T-helper 1 cell treated with Interleukin-12 subunit alpha and Interleukin-12 subunit beta and Interleukin-4 antibody, amounts not matched to agents 30 μg/mL and 1 μg/mL, for 36 hours (primary cell): ENCODE measurements at regions not wholly inside any gene's neighbourhood (a gene's known extent, or its start where the extent isn't known, plus 50 kb on each side); places are given as distances from the start of the nearest gene placed in this dataset.
A peak's percentile ranks its signal among the peaks of the same experiment; 100 is the strongest.

Experiments
- H3K27ac Mint-ChIP-seq: one replicate; pipeline ENCODE4 v1.8.0; 2021; ENCODE audit warnings: mild to moderate bottlenecking, mixed read lengths
- H3K27me3 Mint-ChIP-seq: one replicate; pipeline ENCODE4 v1.8.0; 2021; ENCODE audit warnings: low read depth, mixed read lengths
- H3K36me3 Mint-ChIP-seq: one replicate; pipeline ENCODE4 v1.8.0; 2021; ENCODE audit warnings: low read depth, mixed read lengths
- H3K4me1 Mint-ChIP-seq: one replicate; pipeline ENCODE4 v1.8.0; 2021; ENCODE audit warnings: low read depth, mixed read lengths
- H3K4me3 Mint-ChIP-seq: one replicate; pipeline ENCODE4 v1.8.0; 2021; ENCODE audit warnings: mild to moderate bottlenecking, moderate library complexity, mixed read lengths
- H3K9me3 Mint-ChIP-seq: one replicate; pipeline ENCODE4 v1.8.0; 2021; ENCODE audit warnings: mixed read lengths

GRCh38 chr5:77849308-77849900 is 73.3 kb upstream of the TBCA start:
- Mint-ChIP-seq H3K27ac (no peak overlapping the region), H3K4me1 (peaks cover 22% of the 10 kb centered on the region), H3K27me3 (peaks cover 76% of the 10 kb centered on the region), H3K9me3 (no peaks in the 10 kb centered on the region), H3K36me3 (no peaks in the 10 kb centered on the region), H3K4me3 (no peak overlapping the region)

GRCh38 chr5:77847814-77848290 is 71.7 kb upstream of the TBCA start:
- Mint-ChIP-seq H3K27me3 (peaks cover 75% of the 10 kb centered on the region), H3K4me1 (peaks cover 19% of the 10 kb centered on the region), H3K4me3 (no peak overlapping the region), H3K36me3 (no peaks in the 10 kb centered on the region), H3K9me3 (no peaks in the 10 kb centered on the region), H3K27ac (no peak overlapping the region)

GRCh38 chr5:77847129-77847460 is 71.0 kb upstream of the TBCA start:
- Mint-ChIP-seq H3K4me1 (peaks cover 13% of the 10 kb centered on the region), H3K27me3 (peaks cover 75% of the 10 kb centered on the region), H3K4me3 (no peak overlapping the region), H3K27ac (no peak overlapping the region), H3K36me3 (no peaks in the 10 kb centered on the region), H3K9me3 (no peaks in the 10 kb centered on the region)

- H3K4me3 Mint-ChIP-seq = no peak overlapping the region
- H3K36me3 Mint-ChIP-seq = no peaks in the 10 kb centered on the region
- H3K27ac Mint-ChIP-seq = no peak overlapping the region
- peaks cover 76% of the 10 kb centered on the region for H3K27me3 Mint-ChIP-seq
- H3K4me1 Mint-ChIP-seq = peaks cover 12% of the 10 kb centered on the region
- H3K9me3 Mint-ChIP-seq = no peaks in the 10 kb centered on the region
These were observed 70.4 kb upstream of the TBCA start for GRCh38 chr5:77846422-77847128.

DNA sequence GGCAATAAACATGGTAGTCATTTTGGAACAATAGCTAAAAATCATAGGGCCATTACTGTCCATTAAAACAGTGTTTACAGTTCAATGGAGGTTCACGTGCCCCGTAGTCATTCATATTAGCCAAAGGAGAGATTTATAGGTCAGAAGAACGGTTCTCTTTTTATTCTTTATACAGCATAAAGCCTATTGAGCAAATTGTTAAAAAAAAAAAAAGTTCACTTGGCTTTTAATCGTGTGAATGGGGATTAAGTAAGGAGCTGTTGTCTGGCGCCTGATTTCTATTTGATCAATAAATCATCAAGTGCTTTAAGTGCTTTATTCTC is 69.1 kb upstream of the TBCA start:
- Mint-ChIP-seq H3K9me3 (no peaks in the 10 kb centered on the region), H3K27me3 (peaks cover 74% of the 10 kb centered on the region), H3K4me3 (no peak overlapping the region), H3K27ac (no peak overlapping the region), H3K4me1 (peaks cover 7% of the 10 kb centered on the region), H3K36me3 (no peaks in the 10 kb centered on the region)

DNA sequence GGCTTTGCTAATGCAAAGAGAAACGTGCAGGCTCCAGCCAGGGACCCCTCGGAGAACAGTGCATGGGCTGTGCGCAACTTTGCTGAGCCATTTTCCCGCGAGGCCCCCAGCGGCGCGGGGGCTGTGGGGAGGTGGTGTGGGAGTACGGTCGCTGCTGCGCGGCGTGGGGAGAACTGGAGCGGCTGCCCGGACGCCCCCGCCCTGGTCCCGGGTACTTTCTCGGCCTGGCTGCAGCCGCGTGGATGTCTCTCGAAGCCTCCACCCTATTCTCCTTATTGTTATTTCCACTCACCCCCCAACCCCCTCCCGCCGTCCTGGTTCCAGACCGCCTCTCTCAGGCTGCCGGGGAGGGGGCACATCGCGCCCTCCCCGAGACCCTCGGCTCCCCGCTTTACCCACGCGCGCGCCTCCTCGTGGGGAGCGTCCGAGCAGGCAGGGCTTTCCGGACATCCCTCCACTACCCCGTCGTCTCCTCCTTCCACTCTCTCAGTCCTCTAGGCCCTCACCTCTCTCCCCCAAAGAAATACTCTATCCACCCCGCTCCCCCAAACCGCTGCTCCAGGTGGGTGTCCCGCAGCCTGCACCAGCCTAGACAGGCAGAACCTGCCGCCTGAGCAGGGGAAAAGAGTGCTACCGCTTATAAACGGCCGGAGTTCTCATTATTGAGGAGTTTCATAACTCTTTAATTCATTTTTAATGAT is 68.6 kb upstream of the TBCA start:
- peak overlapping the region; percentile 52 for H3K4me3 Mint-ChIP-seq

DNA sequence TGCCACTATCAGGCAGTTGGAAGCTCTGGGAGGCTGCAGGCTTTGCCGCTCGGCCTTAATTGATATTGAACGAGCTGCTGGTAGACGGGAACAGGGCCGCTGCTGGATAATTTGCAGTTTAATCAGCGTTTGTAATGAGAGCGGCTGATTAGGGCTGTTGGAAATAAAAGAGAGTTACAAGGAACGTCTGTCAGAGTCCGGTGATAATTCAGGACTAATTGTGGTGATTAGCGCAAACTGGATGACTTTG is 68.2 kb upstream of the TBCA start:
- Mint-ChIP-seq H3K4me3 (peak overlapping the region; percentile 30), H3K4me1 (peaks cover 7% of the 10 kb centered on the region), H3K9me3 (no peaks in the 10 kb centered on the region), H3K27me3 (peaks cover 70% of the 10 kb centered on the region), H3K27ac (no peak overlapping the region), H3K36me3 (no peaks in the 10 kb centered on the region)

More for the DNA sequence above, 68.6 kb upstream of the TBCA start:
- H3K4me1 Mint-ChIP-seq = peaks cover 7% of the 10 kb centered on the region
- no peaks in the 10 kb centered on the region for H3K9me3 Mint-ChIP-seq
- H3K27me3 Mint-ChIP-seq = peaks cover 72% of the 10 kb centered on the region
- H3K27ac Mint-ChIP-seq = no peak overlapping the region
- no peaks in the 10 kb centered on the region for H3K36me3 Mint-ChIP-seq

- H3K36me3 Mint-ChIP-seq = no peaks in the 10 kb centered on the region
- peaks cover 72% of the 10 kb centered on the region for H3K27me3 Mint-ChIP-seq
- no peak overlapping the region for H3K27ac Mint-ChIP-seq
- H3K4me3 Mint-ChIP-seq = peak overlapping the region; percentile 30
- peaks cover 7% of the 10 kb centered on the region for H3K4me1 Mint-ChIP-seq
- H3K9me3 Mint-ChIP-seq = no peaks in the 10 kb centered on the region
These were observed 67.6 kb upstream of the TBCA start for GRCh38 chr5:77843570-77844372.

DNA sequence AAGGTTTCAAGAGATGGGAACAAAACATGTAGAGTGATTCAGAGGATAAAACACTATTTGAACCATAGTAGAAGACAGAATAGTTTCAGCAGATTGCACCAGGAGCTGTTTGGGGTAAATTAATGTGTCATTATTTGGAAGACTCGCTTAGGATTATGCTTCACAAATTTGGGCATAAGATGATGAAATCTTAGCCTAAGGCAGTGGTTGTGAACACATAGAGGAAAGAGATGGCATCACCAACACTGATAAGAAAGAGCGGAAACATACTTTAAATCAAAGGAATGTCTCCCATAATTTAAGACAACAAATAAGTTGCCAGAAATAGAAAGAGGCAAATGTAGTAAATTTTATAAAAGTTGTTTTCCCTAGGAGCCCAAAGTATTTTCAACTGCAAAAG is 66.1 kb upstream of the TBCA start:
- H3K27ac Mint-ChIP-seq = no peak overlapping the region
- H3K36me3 Mint-ChIP-seq = no peaks in the 10 kb centered on the region
- H3K27me3 Mint-ChIP-seq = peaks cover 69% of the 10 kb centered on the region
- H3K9me3 Mint-ChIP-seq = no peaks in the 10 kb centered on the region
- no peak overlapping the region for H3K4me3 Mint-ChIP-seq
- peaks cover 7% of the 10 kb centered on the region for H3K4me1 Mint-ChIP-seq

- no peak overlapping the region for H3K27ac Mint-ChIP-seq
- H3K9me3 Mint-ChIP-seq = no peaks in the 10 kb centered on the region
- H3K4me1 Mint-ChIP-seq = peaks cover 7% of the 10 kb centered on the region
- no peak overlapping the region for H3K4me3 Mint-ChIP-seq
- peaks cover 66% of the 10 kb centered on the region for H3K27me3 Mint-ChIP-seq
- H3K36me3 Mint-ChIP-seq = no peaks in the 10 kb centered on the region
These were observed 65.5 kb upstream of the TBCA start for GRCh38 chr5:77841616-77842015.

GRCh38 chr5:77840930-77841329 is 64.8 kb upstream of the TBCA start:
- Mint-ChIP-seq H3K9me3 (no peaks in the 10 kb centered on the region), H3K4me3 (no peak overlapping the region), H3K27me3 (peaks cover 66% of the 10 kb centered on the region), H3K4me1 (peaks cover 7% of the 10 kb centered on the region), H3K36me3 (no peaks in the 10 kb centered on the region), H3K27ac (no peak overlapping the region)

DNA sequence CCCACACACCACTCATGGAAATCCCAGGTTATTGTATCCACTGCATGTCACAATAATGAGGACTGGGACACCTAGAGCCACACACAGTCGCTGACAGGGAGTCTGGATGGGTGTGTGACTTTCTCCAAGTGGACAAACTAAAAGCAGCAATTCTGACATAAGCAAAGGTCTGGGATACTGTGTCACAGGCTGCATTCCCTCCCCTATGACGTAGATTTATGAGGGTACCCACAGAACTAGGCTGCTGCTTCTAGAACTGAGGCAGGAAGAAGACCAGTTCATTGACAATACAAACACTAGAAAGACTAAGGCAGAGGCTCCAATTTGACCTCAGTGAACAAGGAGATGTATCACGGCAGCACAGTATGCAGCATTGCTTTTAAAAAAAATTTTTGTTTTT is 63.6 kb upstream of the TBCA start:
- H3K4me1 Mint-ChIP-seq = peaks cover 4% of the 10 kb centered on the region
- H3K27me3 Mint-ChIP-seq = peaks cover 54% of the 10 kb centered on the region
- H3K36me3 Mint-ChIP-seq = no peaks in the 10 kb centered on the region

DNA sequence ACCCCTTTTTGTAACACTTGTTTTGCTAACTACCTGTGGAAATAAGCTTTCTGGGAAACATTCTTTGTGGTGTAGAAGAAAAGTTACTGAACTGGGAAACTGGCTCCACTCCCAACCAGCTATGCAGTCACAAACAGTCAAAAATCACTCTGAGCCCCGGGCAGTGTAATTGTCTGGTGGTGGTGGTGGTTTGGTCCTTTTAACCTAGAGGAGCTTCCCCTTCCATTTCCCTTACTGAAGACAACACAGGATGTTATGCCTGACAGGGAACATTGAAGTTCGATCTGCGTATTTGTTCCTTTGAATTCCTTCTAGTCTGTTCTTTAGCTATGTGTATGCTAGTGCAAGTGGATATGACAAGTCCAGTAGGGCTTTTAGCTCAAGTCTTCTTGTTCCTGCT is 56.8 kb upstream of the TBCA start:
- no peaks in the 10 kb centered on the region for H3K4me1 Mint-ChIP-seq
- H3K4me3 Mint-ChIP-seq = no peak overlapping the region
- H3K36me3 Mint-ChIP-seq = no peaks in the 10 kb centered on the region
- no peaks in the 10 kb centered on the region for H3K9me3 Mint-ChIP-seq
- peaks cover 42% of the 10 kb centered on the region for H3K27me3 Mint-ChIP-seq
- H3K27ac Mint-ChIP-seq = no peak overlapping the region

More for the DNA sequence above, 63.6 kb upstream of the TBCA start:
- Mint-ChIP-seq H3K27ac (no peak overlapping the region), H3K4me3 (no peak overlapping the region), H3K9me3 (no peaks in the 10 kb centered on the region)

DNA sequence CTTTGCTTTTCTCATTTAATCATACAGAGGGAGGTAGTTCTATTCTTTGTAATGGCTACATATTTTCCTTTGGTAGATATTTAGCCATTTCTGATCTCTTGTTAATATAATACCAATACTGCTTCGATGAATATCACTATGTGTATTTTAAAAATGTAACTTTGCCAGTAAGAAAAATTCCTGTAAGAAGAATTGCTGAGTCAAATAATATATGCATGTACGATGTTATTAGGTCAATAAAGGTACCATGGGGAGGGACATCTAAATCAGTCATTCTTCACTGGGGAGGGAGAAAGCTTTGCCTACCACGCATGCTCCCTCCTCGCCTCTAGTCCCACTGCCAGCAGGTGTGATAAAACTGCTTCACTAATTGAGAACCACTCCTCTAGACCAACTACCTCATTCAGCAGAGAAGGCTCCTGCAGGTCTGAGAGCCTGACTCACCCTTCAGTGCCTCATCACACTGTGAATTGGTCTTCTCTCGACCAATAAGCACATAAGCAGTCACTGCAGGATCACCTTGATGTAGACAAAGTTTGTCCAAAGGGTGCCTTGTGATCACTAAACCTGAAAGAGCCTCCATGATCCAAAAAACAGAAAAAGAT is 56.1 kb upstream of the TBCA start:
- Mint-ChIP-seq H3K9me3 (no peaks in the 10 kb centered on the region), H3K27me3 (peaks cover 45% of the 10 kb centered on the region), H3K4me1 (no peaks in the 10 kb centered on the region), H3K27ac (no peak overlapping the region), H3K36me3 (no peaks in the 10 kb centered on the region), H3K4me3 (no peak overlapping the region)
